GM19043 (cell line): ENCODE measurements at regions not wholly inside any gene's neighbourhood (a gene's known extent, or its start where the extent isn't known, plus 50 kb on each side); places are given as distances from the start of the nearest gene placed in this dataset.
"Not testable (repeated sequence)": the region's sequence is repeated elsewhere in the genome, so short reads cannot be mapped to it uniquely, and the experiment has no call there.

Experiments
- ATAC-seq: cut with Tn5 transposase; IDR thresholded peaks from one replicate; pipeline ENCODE4 v1.9.1; 2021; ENCODE audit warnings: low read depth; ENCODE audit not compliant: unreplicated experiment

- ATAC-seq: not testable (repeated sequence)
These were observed 78.3 kb upstream of the SFSWAP start for GRCh38 chr12:131632652-131633023.

DNA sequence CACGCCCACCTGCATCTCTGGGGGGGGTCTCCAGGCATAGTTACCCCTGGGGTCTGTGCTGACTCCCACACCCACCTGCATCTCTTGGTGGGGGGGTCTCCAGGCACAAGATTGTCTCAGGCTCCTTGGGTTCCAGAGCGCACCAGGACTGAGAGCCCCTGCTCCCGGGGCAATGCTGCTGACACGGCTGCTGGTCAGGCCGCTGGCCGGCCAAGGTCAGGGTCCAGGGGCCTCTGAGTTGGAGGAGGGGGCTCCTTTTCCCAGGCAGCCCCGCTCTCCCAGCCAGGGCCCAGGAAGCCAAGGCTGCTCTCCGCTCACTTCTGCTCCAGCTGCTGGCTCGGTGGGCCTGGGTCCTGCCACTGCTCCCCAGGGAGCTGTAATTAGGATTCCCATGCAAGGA lies 77.3 kb upstream of the SFSWAP start:
- ATAC-seq: not testable (repeated sequence)

- no peak for ATAC-seq
These were observed 76.9 kb upstream of the SFSWAP start for GRCh38 chr12:131634037-131634436.

- not testable (repeated sequence) for ATAC-seq
These were observed 75.9 kb upstream of the SFSWAP start for GRCh38 chr12:131635012-131635411.

DNA sequence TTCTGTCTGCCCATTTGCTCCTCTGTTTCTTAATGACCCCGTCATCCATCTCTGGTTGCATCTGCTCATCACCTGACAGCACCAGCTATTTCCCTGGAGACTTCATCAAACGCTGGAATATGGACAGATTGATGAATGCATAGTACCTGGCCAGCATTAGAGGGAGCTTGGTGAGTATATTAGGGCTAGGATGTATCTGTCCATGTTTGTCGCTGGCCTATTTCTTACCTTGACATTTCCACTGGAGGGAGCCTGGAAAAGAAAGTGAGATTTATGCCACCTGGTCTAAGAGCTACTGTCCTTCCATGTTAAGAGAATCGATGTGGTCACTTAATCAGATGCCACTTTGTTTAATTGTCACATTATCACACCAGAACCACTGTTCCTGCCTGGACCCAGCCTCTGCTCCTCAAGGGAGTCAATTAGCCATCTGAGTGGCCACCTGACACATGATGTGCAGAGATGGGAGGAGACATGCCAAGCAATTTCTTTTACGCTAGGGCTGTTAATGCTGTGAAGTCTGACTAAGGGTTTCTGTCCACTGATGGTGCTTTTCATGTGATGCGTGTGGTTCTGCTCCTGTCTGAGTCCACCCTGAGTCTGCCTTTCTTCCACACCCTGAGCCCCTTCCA lies 75.3 kb upstream of the SFSWAP start:
- ATAC-seq: no peak

DNA sequence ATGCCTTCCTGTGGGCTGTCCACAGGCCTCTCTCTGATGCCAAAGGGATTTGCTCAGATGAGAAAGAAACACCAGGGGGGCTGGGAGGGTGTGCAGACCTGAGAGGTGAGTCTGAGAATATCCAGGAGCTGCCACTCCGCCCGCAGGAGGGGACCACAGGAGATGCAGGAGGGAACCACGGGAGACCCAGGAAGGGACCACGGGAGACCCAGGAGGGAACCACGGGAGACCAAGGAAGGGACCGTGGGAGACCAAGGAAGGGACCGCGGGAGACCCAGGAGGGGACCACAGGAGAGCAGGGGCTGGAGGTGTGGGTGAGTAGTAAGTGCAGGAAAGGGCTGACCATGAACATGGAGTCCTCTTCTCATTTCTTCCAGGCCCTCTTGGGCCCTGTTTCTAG lies 74.6 kb upstream of the SFSWAP start:
- no peak for ATAC-seq

DNA sequence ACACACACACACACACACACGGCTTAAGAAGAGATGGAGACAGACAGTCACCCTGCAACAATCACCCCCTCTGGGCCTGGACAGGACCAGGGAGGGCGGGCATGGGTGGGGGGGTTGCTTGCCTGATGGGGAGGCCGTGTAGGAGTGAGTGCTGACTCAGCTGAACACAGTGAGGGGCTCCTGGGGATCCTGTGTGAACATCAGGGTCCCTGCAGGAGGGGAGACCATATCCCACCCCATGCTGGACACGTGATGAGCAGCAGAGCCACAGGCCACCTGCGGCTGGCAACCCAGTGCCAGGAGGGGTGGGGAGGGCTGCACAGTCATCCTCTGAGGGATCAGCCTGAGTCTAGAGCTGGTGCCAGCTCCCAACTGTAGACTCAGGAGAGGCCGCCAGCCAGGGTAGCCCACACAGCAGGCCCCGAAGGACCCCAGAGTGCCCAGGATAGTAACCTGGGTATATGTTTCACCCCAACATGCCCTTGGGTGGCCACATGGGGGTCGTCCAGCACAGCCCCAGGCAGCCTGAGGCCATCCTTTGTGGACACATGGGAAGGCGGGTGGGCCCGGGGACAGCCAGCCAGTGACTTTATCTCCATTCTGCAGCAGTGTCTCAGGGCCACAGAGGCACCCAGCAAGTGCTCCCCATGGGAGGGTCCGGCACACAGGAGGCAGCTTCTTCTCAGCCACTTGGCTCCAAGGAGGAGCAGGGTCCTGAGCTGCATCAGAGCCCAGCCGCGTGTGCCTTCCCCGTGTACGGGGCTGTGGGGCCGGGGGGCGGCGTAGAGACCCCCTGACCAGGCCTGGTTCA lies 73.7 kb upstream of the SFSWAP start:
- no peak for ATAC-seq

GRCh38 chr12:131637986-131638385 lies 72.9 kb upstream of the SFSWAP start:
- no peak for ATAC-seq

- ATAC-seq: no peak
These were observed 71.5 kb upstream of the SFSWAP start for GRCh38 chr12:131639270-131639940.

GRCh38 chr12:131640525-131640924 lies 70.4 kb upstream of the SFSWAP start:
- no peak for ATAC-seq

- ATAC-seq: no peak
These were observed 69.6 kb upstream of the SFSWAP start for GRCh38 chr12:131641315-131641714.

DNA sequence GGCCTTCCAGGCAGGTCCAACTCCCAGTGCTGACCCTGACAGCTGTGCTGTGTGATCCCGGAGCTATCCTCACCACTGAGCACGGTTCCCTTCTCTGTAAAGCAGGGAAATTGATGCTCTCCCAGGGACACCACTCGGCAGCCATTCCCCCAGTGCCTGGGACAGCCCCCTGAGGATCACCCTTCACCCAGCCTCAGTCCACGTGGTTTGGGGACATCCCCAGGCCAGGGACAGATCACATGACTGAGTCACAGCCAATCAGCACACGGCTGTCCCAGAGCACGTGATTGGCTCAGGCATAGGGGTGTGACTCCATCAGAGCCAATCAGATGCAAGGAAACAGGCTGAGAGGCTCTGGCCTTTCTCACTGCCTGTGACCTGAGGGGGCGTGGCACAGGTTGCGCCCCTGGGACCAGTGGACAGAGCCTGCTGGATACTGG lies 68.8 kb upstream of the SFSWAP start:
- ATAC-seq: no peak

DNA sequence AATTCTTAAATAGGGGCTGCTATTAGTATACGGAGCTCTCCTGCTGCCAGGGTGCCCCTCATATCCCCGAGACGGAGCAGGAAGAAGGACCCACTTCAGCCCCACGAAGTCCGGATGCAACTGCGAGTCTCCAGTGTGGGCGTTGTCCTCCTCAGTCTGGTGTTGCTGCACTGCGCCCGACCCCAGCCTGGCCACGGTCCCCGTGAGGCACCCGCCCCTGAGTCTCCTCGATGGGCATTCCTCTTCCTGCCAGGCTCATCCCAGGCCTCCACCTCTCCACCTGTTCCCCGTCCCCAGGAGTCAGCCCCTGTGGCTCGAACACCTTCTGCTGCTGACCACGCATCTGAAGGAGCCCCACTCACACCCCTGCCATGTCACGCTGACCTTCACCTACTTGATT lies 68.1 kb upstream of the SFSWAP start:
- ATAC-seq: no peak

- ATAC-seq: no peak
These were observed 67.0 kb upstream of the SFSWAP start for GRCh38 chr12:131643631-131644452.

DNA sequence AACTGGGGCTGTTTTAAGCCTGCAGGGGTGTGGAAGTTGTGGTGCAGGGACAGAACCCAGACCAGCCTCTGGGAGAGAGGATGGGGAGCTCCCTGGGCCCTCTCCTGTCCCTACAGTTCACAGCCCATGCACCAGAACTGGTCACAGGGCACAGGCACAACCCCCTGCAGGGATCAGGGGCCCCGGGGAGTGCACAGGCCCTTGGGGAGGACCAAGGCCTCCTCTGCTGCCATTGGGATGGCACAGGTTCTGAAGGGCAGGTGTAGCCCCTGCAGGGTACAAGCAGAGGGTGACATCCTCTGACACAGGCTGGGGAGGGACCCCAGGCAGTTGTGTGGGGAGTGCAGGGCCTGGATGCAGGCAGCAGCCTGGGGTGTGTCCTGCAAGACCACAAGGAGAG lies 66.4 kb upstream of the SFSWAP start:
- no peak for ATAC-seq

DNA sequence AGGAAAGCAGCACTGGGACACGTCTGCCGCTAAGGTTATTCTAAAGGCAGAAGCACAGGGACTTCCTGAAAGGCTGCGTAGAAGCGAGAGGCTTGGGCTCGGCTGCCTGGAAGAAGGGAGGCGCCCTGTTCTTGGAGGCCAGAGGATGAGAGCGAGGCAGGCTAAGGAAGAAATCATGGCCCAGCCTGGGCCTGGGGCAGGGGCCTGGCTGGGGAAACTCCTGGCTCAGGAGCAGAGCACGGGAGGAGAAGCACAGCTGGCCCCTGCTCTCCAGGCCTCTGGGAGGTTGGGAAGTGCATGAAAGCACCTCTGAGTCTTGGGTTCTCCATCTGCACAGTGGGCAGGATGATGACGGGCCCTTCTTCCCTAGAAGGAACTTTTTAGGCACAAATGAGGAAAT lies 66.0 kb upstream of the SFSWAP start:
- ATAC-seq: not testable (repeated sequence)

DNA sequence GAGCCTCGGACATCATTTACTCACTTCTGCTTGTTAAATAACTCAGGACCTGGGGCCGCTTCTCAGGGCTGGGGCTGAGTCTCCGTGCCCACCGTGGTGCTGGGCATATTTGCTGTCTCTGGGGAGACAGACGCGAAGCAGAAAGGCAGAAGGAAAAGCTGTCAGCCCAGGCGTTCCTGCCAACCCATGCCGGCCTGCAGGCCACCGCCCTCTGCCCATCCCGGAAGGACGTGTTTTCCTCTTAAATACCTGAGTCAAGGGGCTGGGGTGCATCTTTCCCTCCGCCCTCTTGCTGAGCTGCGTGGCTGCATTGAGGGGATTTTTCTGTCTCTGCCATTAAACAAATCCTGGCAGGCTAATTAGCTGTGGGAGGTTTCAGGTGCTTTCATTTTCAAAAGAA lies 65.3 kb upstream of the SFSWAP start:
- not testable (repeated sequence) for ATAC-seq

- not testable (repeated sequence) for ATAC-seq
These were observed 64.4 kb upstream of the SFSWAP start for GRCh38 chr12:131646444-131646843.

GRCh38 chr12:131647667-131648066 lies 63.2 kb upstream of the SFSWAP start:
- no peak for ATAC-seq

- ATAC-seq: not testable (repeated sequence)
These were observed 55.3 kb upstream of the SFSWAP start for GRCh38 chr12:131655469-131656174.
